Loucy (cell line): ENCODE measurements at regions not wholly inside any gene's neighbourhood (a gene's known extent, or its start where the extent isn't known, plus 50 kb on each side); places are given as distances from the start of the nearest gene placed in this dataset.

ENCODE experiments used
- H2AFZ ChIP-seq: fragments of 200-600 bp; sonication (generic); 2 replicates; pipeline ENCODE4 v1.6.0; 2016; ENCODE audit warnings: antibody characterized with exemption, mild to moderate bottlenecking, low read length, moderate library complexity
- H3F3A ChIP-seq: fragments of 200-600 bp; 2 replicates; pipeline ENCODE4 v1.6.0; 2016; ENCODE audit warnings: antibody characterized with exemption, low read depth, mild to moderate bottlenecking
- H3K27me3 ChIP-seq: fragments of 200-600 bp; sonication (generic); 2 replicates; pipeline ENCODE4 v1.6.1; 2014; ENCODE audit warnings: low read length, mild to moderate bottlenecking; ENCODE audit not compliant: insufficient read depth, poor library complexity, severe bottlenecking
- H3K36me3 ChIP-seq: fragments of 200-600 bp; sonication (generic); 2 replicates; pipeline ENCODE4 v1.6.1; 2016; ENCODE audit warnings: low read length; ENCODE audit not compliant: insufficient read depth
- H3K4me1 ChIP-seq: fragments of 200-600 bp; sonication (generic); 2 replicates; pipeline ENCODE4 v1.5.1; 2014; ENCODE audit warnings: low read length, mild to moderate bottlenecking; ENCODE audit not compliant: insufficient read depth, poor library complexity, severe bottlenecking
- H3K4me2 ChIP-seq: fragments of 200-600 bp; sonication (generic); 2 replicates; pipeline ENCODE4 v1.6.0; 2014; ENCODE audit warnings: antibody characterized with exemption, low read length, low read depth, mild to moderate bottlenecking; ENCODE audit not compliant: poor library complexity, severe bottlenecking
- H3K4me3 ChIP-seq: fragments of 200-600 bp; sonication (generic); 2 replicates; pipeline ENCODE4 v1.5.1; 2014; ENCODE audit warnings: low read length, mild to moderate bottlenecking, mixed read lengths; ENCODE audit not compliant: poor library complexity, severe bottlenecking
- H3K79me2 ChIP-seq: fragments of 200-600 bp; sonication (generic); 2 replicates; pipeline ENCODE4 v1.6.1; 2014; ENCODE audit warnings: low read length; ENCODE audit not compliant: insufficient read depth
- H3K9ac ChIP-seq: fragments of 200-600 bp; sonication (generic); 2 replicates; pipeline ENCODE4 v1.6.0; 2014; ENCODE audit warnings: mild to moderate bottlenecking, low read depth, low read length, moderate library complexity; ENCODE audit not compliant: poor library complexity, severe bottlenecking
- H3K9me2 ChIP-seq: fragments of 200-600 bp; sonication (generic); replicated peaks from 2 replicates; pipeline ENCODE4 v1.6.1; 2016; ENCODE audit warnings: low read depth, low read length, mixed read lengths
- H3K9me3 ChIP-seq: fragments of 200-600 bp; sonication (generic); 2 replicates; pipeline ENCODE4 v1.6.1; 2014; ENCODE audit warnings: mild to moderate bottlenecking, antibody characterized with exemption, low read length, low read depth; ENCODE audit not compliant: insufficient read depth
- H4K20me1 ChIP-seq: fragments of 200-600 bp; sonication (generic); 2 replicates; pipeline ENCODE4 v1.6.0; 2014; ENCODE audit warnings: antibody characterized with exemption, low read length, mild to moderate bottlenecking; ENCODE audit not compliant: insufficient read depth, poor library complexity, severe bottlenecking
- EZH2phosphoT487 ChIP-seq: fragments of 200-600 bp; IDR thresholded peaks from 2 replicates; pipeline ENCODE4 v1.6.1; 2018; ENCODE audit warnings: antibody characterized with exemption, mild to moderate bottlenecking, moderate library complexity, borderline replicate concordance
- TF ChIP-seq, protein P1 (sequence below): fragments of 200-600 bp; sonication (generic); conservative IDR thresholded peaks from 2 replicates; pipeline ENCODE4 v1.5.1; 2014; ENCODE audit warnings: mild to moderate bottlenecking, antibody characterized with exemption, low read length

DNA sequence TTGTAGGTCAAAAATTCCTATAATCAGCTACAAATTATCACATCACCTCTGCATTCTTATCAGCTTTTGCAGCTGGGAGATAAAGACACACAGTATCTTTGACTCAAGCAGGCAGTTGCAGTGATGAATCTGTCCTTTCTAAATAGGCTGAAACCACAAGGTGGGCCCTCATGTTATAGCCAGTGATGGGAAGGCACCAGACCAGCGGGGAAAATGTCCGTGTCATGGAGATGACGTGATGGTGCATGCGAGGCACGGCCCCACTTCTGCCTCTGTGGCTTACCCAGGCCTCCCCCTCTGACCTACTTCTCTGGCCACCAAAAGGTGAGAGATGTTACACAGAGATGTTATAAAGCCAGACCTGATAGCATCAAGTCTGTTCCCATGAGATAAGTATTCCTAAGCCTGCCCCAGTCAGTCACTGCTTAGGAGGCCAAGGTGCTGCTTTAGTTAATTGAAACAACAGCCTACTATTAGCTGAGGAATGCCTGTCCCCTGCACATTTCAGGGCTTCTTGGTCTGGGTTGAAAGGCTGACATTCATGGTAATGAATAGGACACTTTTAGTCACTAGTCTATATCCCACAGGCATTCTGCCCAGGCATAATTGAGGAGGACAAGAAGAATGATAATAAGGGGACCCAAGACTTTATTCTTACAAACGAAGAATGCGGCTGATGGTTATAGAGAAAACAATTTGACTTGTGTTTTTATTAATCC lies 327.9 kb downstream of the LPIN1 start:
- Histone ChIP-seq H3K79me2 (no peaks in the 10 kb centered on the region), H3K9ac (peak overlapping the region; percentile 33)

DNA sequence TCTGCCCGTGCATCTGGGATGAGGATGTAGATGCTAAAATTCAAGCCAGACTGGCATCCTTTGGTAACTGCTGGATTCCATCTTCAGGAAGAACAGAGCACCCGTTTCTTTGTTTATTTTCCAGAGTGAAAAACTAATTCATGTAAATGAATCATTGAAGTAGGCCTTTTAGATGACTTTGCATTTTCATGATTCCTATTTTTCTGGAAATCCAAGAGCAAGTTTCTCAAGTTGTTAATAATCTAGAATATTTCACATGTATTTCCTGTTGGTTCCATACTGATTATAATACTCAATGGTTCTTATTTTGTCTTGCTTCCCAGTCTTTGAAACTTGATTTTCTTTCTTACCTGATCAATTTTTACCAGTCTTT lies 328.4 kb downstream of the LPIN1 start:
- Histone ChIP-seq H3K4me3 (no peak overlapping the region), H3K9me3 (no peaks in the 10 kb centered on the region), H3K9ac (peak overlapping the region; percentile 23), H3K79me2 (no peaks in the 10 kb centered on the region), H3F3A (peaks cover 9% of the 10 kb centered on the region; the same call in 1 of the 2 replicates), H3K4me1 (peaks cover 51% of the 10 kb centered on the region), H3K27me3 (no peaks in the 10 kb centered on the region), H3K36me3 (no peaks in the 10 kb centered on the region), H4K20me1 (no peaks in the 10 kb centered on the region), H3K4me2 (peak overlapping the region; percentile 62), H2AFZ (no peak overlapping the region), H3K9me2 (no peaks in the 10 kb centered on the region)
- TF ChIP-seq, protein P1, sequence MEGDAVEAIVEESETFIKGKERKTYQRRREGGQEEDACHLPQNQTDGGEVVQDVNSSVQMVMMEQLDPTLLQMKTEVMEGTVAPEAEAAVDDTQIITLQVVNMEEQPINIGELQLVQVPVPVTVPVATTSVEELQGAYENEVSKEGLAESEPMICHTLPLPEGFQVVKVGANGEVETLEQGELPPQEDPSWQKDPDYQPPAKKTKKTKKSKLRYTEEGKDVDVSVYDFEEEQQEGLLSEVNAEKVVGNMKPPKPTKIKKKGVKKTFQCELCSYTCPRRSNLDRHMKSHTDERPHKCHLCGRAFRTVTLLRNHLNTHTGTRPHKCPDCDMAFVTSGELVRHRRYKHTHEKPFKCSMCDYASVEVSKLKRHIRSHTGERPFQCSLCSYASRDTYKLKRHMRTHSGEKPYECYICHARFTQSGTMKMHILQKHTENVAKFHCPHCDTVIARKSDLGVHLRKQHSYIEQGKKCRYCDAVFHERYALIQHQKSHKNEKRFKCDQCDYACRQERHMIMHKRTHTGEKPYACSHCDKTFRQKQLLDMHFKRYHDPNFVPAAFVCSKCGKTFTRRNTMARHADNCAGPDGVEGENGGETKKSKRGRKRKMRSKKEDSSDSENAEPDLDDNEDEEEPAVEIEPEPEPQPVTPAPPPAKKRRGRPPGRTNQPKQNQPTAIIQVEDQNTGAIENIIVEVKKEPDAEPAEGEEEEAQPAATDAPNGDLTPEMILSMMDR = no peak

More for the DNA sequence above, 327.9 kb downstream of the LPIN1 start:
- no peak for TF ChIP-seq EZH2phosphoT487
- TF ChIP-seq, protein P1 = no peak
- Histone ChIP-seq H3K36me3 (no peaks in the 10 kb centered on the region), H3K4me3 (peak overlapping the region; percentile 36), H3K9me3 (no peaks in the 10 kb centered on the region), H2AFZ (peak overlapping the region; percentile 7; the same call in 1 of the 2 replicates), H4K20me1 (no peaks in the 10 kb centered on the region), H3F3A (peaks cover 9% of the 10 kb centered on the region; the same call in 1 of the 2 replicates), H3K9me2 (no peaks in the 10 kb centered on the region), H3K4me1 (peaks cover 56% of the 10 kb centered on the region), H3K4me2 (peak overlapping the region; percentile 62), H3K27me3 (no peaks in the 10 kb centered on the region)

DNA sequence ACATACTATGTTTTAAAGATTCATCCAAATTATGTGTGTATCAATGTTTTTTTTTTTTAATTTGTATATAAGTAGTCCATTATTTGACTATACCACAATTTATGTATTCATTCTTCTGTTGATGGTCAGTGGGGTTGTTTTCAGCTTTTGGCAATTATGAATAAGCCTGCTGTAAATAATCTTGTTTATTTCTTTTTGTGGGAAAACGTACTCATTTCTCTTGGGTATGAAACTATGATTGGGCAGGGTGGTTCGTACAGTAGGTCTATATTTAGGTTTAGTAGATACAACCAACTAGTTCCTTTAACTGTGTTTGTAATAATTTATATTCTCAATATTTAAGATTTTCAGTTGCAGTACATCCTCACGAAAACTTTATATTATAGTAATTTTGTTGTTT lies 329.2 kb downstream of the LPIN1 start:
- H3K4me2 ChIP-seq = no peak overlapping the region
- no peaks in the 10 kb centered on the region for H3K36me3 ChIP-seq
- no peak for TF ChIP-seq EZH2phosphoT487
- TF ChIP-seq, protein P1 = no peak
- H3F3A ChIP-seq = peaks cover 6% of the 10 kb centered on the region; the same call in 1 of the 2 replicates
- H3K79me2 ChIP-seq = no peaks in the 10 kb centered on the region
- no peak overlapping the region for H2AFZ ChIP-seq
- no peak overlapping the region for H3K9ac ChIP-seq
- peaks cover 45% of the 10 kb centered on the region for H3K4me1 ChIP-seq
- H3K9me2 ChIP-seq = no peaks in the 10 kb centered on the region
- no peaks in the 10 kb centered on the region for H4K20me1 ChIP-seq
- H3K9me3 ChIP-seq = no peaks in the 10 kb centered on the region
- no peak overlapping the region for H3K4me3 ChIP-seq
- H3K27me3 ChIP-seq = no peaks in the 10 kb centered on the region
